H1 (cell line): ENCODE measurements at regions not wholly inside any gene's neighbourhood (a gene's known extent, or its start where the extent isn't known, plus 50 kb on each side); places are given as distances from the start of the nearest gene placed in this dataset.

Source experiments
- CTCF ChIA-PET: fragments of 300-600 bp; sonication (Branson Sonifier 250); formaldehyde crosslinking; loops from one replicate; lab custom pipeline; 2021; ENCODE audit not compliant: partially characterized antibody; lab: Charles Lee
- POLR2A ChIA-PET: fragments of 300-600 bp; sonication (Branson Sonifier 250); formaldehyde crosslinking; loops from one replicate; lab custom pipeline; 2021; ENCODE audit warnings: inconsistent platforms; ENCODE audit not compliant: partially characterized antibody; lab: Charles Lee
- DNase-seq, 2 experiments: peaks; one replicate each; pipeline versions ENCODE4 v3.0.0 to v3.0.0-alpha.2; 2010 to 2022; ENCODE audit warnings: low spot score in 2 of 2, low read depth in 1 of 2, mixed read lengths in 1 of 2
- FAIRE-seq: peaks from 2 replicates; lab custom pipeline; 2011; peaks lifted over from hg19 to GRCh38; lab: Jason Lieb, UNC
- H2AFZ ChIP-seq: 2 replicates; pipeline ENCODE4 v1.8.1; 2012; ENCODE audit warnings: low read length, inconsistent platforms
- H2AK5ac ChIP-seq: 2 replicates; pipeline ENCODE4 v1.6.1; 2013; ENCODE audit warnings: low read depth, low read length
- H2BK120ac ChIP-seq: replicated peaks from 2 replicates; pipeline ENCODE3; 2013; ENCODE audit warnings: low read depth, low read length, inconsistent platforms
- H2BK12ac ChIP-seq: 2 replicates; pipeline ENCODE4 v1.6.1; 2013; ENCODE audit warnings: low read depth, low read length
- H2BK15ac ChIP-seq: 2 replicates; pipeline ENCODE4 v1.6.1; 2013; ENCODE audit warnings: low read length
- H2BK20ac ChIP-seq: 2 replicates; pipeline ENCODE4 v1.6.1; 2013; ENCODE audit warnings: low read length
- H2BK5ac ChIP-seq: 2 replicates; pipeline ENCODE4 v1.6.1; 2013; ENCODE audit warnings: low read depth, low read length
- H3K14ac ChIP-seq: 2 replicates; pipeline ENCODE4 v1.6.1; 2013; ENCODE audit warnings: inconsistent platforms; ENCODE audit not compliant: insufficient read length
- H3K18ac ChIP-seq: 2 replicates; pipeline ENCODE4 v1.6.1; 2013; ENCODE audit warnings: low read length; ENCODE audit errors: extremely low read depth
- H3K23ac ChIP-seq: 2 replicates; pipeline ENCODE4 v1.6.1; 2013; ENCODE audit warnings: inconsistent platforms; ENCODE audit not compliant: insufficient read length
- H3K23me2 ChIP-seq: 2 replicates; pipeline ENCODE4 v1.6.1; 2013; ENCODE audit warnings: low read depth, low read length
- H3K27ac ChIP-seq: 2 replicates; pipeline ENCODE4 v1.6.1; 2011; ENCODE audit warnings: low read depth, low read length, inconsistent platforms
- H3K27me3 ChIP-seq, 4 experiments: replicated peaks in 1 of 4; 1 replicate in 1 of 4; 2 replicates in 3 of 4; pipeline versions ENCODE4 v1.6.1 to v1.8.1; 2011 to 2013; ENCODE audit warnings: low read length in 3 of 4, mild to moderate bottlenecking in 3 of 4, inconsistent platforms in 2 of 4, mixed read lengths in 2 of 4, moderate library complexity in 1 of 4; ENCODE audit not compliant: control insufficient read depth in 3 of 4, insufficient read depth in 3 of 4; ENCODE audit errors: extremely low read depth in 1 of 4
- H3K36me3 ChIP-seq, 4 experiments: 2 replicates each; pipeline versions ENCODE4 v1.6.1 to v1.8.1; 2011 to 2013; ENCODE audit warnings: mild to moderate bottlenecking in 4 of 4, low read length in 3 of 4, moderate library complexity in 2 of 4, control low read depth in 1 of 4, inconsistent platforms in 1 of 4; ENCODE audit not compliant: insufficient read depth in 4 of 4, control insufficient read depth in 2 of 4
- H3K4ac ChIP-seq: replicated peaks from 2 replicates; pipeline ENCODE3; 2013; ENCODE audit warnings: low read length, low read depth, mixed read lengths, inconsistent platforms; ENCODE audit not compliant: insufficient read length
- H3K4me1 ChIP-seq, 4 experiments: replicated peaks in 1 of 4; 1 replicate in 1 of 4; 2 replicates in 3 of 4; pipeline versions ENCODE4 v1.6.1 to v1.8.1; 2011 to 2013; ENCODE audit warnings: low read length in 3 of 4, inconsistent platforms in 2 of 4, mixed read lengths in 1 of 4; ENCODE audit not compliant: insufficient read depth in 4 of 4, control insufficient read depth in 3 of 4
- H3K4me2 ChIP-seq, 2 experiments: 2 replicates each; pipeline versions ENCODE4 v1.6.1 to v1.8.1; 2011 to 2013; ENCODE audit warnings: low read depth in 2 of 2, low read length in 2 of 2, control low read depth in 1 of 2, inconsistent platforms in 1 of 2, mild to moderate bottlenecking in 1 of 2; ENCODE audit not compliant: insufficient read depth in 1 of 2
- H3K4me3 ChIP-seq, 4 experiments: fragments of 200-600, 300-600 bp in 1 of 4; sonication (generic), shearing (Covaris generic), sonication (Bioruptor Twin) in 1 of 4; 2 replicates each; pipeline versions ENCODE4 v1.5.1 to v1.8.1; 2011 to 2016; ENCODE audit warnings: low read length in 4 of 4, low read depth in 3 of 4, control low read depth in 2 of 4, inconsistent platforms in 2 of 4, mild to moderate bottlenecking in 2 of 4, mixed read lengths in 1 of 4, moderate library complexity in 1 of 4; ENCODE audit not compliant: insufficient read depth in 2 of 4; ENCODE audit errors: extremely low read depth in 1 of 4
- H3K56ac ChIP-seq: replicated peaks from 2 replicates; pipeline ENCODE3; 2013; ENCODE audit warnings: low read depth, mild to moderate bottlenecking, mixed read lengths, low read length, inconsistent platforms; ENCODE audit not compliant: insufficient read length
- H3K79me1 ChIP-seq: 2 replicates; pipeline ENCODE4 v1.6.1; 2013; ENCODE audit warnings: low read depth, low read length, control low read depth
- H3K79me2 ChIP-seq, 2 experiments: 2 replicates each; pipeline versions ENCODE4 v1.6.1 to v1.8.1; 2012 to 2013; ENCODE audit warnings: low read length in 2 of 2, mild to moderate bottlenecking in 2 of 2, inconsistent platforms in 1 of 2; ENCODE audit not compliant: insufficient read depth in 2 of 2, control insufficient read depth in 1 of 2
- H3K9ac ChIP-seq, 4 experiments: replicated peaks in 1 of 4; 1 replicate in 1 of 4; 2 replicates in 3 of 4; pipeline versions ENCODE4 v1.6.1 to v1.8.1; 2011 to 2013; ENCODE audit warnings: low read depth in 3 of 4, low read length in 3 of 4, control low read depth in 2 of 4, mild to moderate bottlenecking in 2 of 4, moderate library complexity in 2 of 4, inconsistent platforms in 1 of 4; ENCODE audit errors: extremely low read depth in 1 of 4
- H3K9me3 ChIP-seq, 2 experiments: 2 replicates each; pipeline versions ENCODE4 v1.6.1 to v1.8.1; 2012 to 2013; ENCODE audit warnings: mild to moderate bottlenecking in 2 of 2, moderate library complexity in 2 of 2, control low read depth in 1 of 2, inconsistent platforms in 1 of 2, low read depth in 1 of 2, low read length in 1 of 2, mixed read lengths in 1 of 2; ENCODE audit not compliant: insufficient read depth in 2 of 2
- H4K20me1 ChIP-seq, 2 experiments: replicated peaks in 1 of 2; 2 replicates each; pipeline versions ENCODE3 to v1.8.1; 2011 to 2013; ENCODE audit warnings: inconsistent platforms in 2 of 2, low read length in 2 of 2, mild to moderate bottlenecking in 1 of 2; ENCODE audit not compliant: insufficient read depth in 2 of 2, control insufficient read depth in 1 of 2
- H4K5ac ChIP-seq: 2 replicates; pipeline ENCODE4 v1.6.1; 2013; ENCODE audit warnings: low read length, low read depth, mixed read lengths, inconsistent platforms; ENCODE audit not compliant: insufficient read length
- H4K8ac ChIP-seq: 2 replicates; pipeline ENCODE4 v1.8.0; 2013; ENCODE audit warnings: mild to moderate bottlenecking, moderate library complexity, low read length, inconsistent platforms; ENCODE audit not compliant: insufficient read depth; ENCODE audit errors: extremely low read depth
- H4K91ac ChIP-seq: replicated peaks from 2 replicates; pipeline ENCODE3; 2013; ENCODE audit warnings: low read length, mixed read lengths, inconsistent platforms; ENCODE audit not compliant: insufficient read length
- ATF3 ChIP-seq: IDR thresholded peaks from 2 replicates; pipeline ENCODE4 v1.6.1; 2011; ENCODE audit warnings: low read depth, mild to moderate bottlenecking, low read length; ENCODE audit not compliant: insufficient read depth
- BCL11A ChIP-seq, 2 experiments: IDR thresholded peaks; one replicate each; pipeline ENCODE4 v1.6.1; 2011; ENCODE audit warnings: low read depth in 2 of 2, low read length in 2 of 2, mild to moderate bottlenecking in 2 of 2
- GTF2F1 ChIP-seq: IDR thresholded peaks from 2 replicates; pipeline ENCODE4 v1.6.1; 2012; ENCODE audit warnings: low read depth, low read length, improper control_type of control experiment, borderline replicate concordance
- HDAC6 ChIP-seq: IDR thresholded peaks from one replicate; pipeline ENCODE4 v1.7.1; 2012; ENCODE audit warnings: low read depth, mild to moderate bottlenecking, inconsistent platforms, low read length, moderate library complexity
- POLR2A ChIP-seq, 2 experiments: IDR thresholded peaks; 1 replicate in 1 of 2; 2 replicates in 1 of 2; pipeline ENCODE4 v1.6.1; 2011; ENCODE audit warnings: low read depth in 2 of 2, low read length in 2 of 2, mild to moderate bottlenecking in 2 of 2; ENCODE audit errors: control extremely low read depth in 1 of 2
- POLR2AphosphoS5 ChIP-seq: IDR thresholded peaks from 2 replicates; pipeline ENCODE4 v1.6.1; 2011; ENCODE audit warnings: low read depth, low read length
- RNF2 ChIP-seq: fragments of 200-900, 300-1000 bp; sonication (generic); IDR thresholded peaks from 2 replicates; pipeline ENCODE4 v1.7.1; 2016; ENCODE audit warnings: borderline replicate concordance, low read depth, mild to moderate bottlenecking, antibody characterized with exemption, low read length; ENCODE audit not compliant: poor library complexity, severe bottlenecking; ENCODE audit errors: missing control alignments
- SIN3A ChIP-seq, 2 experiments: IDR thresholded peaks in 1 of 2; conservative IDR thresholded peaks in 1 of 2; 2 replicates each; pipeline ENCODE4 v1.6.1; 2011 to 2012; ENCODE audit warnings: low read length in 2 of 2, improper control_type of control experiment in 1 of 2, low read depth in 1 of 2, mild to moderate bottlenecking in 1 of 2
- SIRT6 ChIP-seq: IDR thresholded peaks from one replicate; pipeline ENCODE4 v1.7.1; 2012; ENCODE audit warnings: low read length, inconsistent platforms
- SP1 ChIP-seq: IDR thresholded peaks from 2 replicates; pipeline ENCODE4 v1.6.1; 2011; ENCODE audit warnings: low read depth, low read length
- TEAD4 ChIP-seq: IDR thresholded peaks from 2 replicates; pipeline ENCODE4 v1.6.1; 2012; ENCODE audit warnings: low read depth, low read length, inconsistent platforms, mixed read lengths
- ZNF274 ChIP-seq: IDR thresholded peaks from 2 replicates; pipeline ENCODE4 v1.7.0; 2012; ENCODE audit warnings: low read length, borderline replicate concordance; ENCODE audit errors: extremely low read depth
- WGBS, 2 experiments: shearing (Covaris generic) in 1 of 2; methylation state at CpG; one replicate each; pipeline versions ENCODE4 v1.1.6 to v1.1.7; 2013 to 2015; ENCODE audit warnings: low lambda C conversion rate in 2 of 2, mixed read lengths in 2 of 2, inconsistent platforms in 1 of 2, low coverage in 1 of 2, missing lambda C conversion rate in 1 of 2; ENCODE audit not compliant: insufficient replicate concordance in 2 of 2, insufficient coverage in 1 of 2, insufficient read length in 1 of 2; ENCODE audit errors: extremely low coverage in 1 of 2, missing lambda C conversion rate in 1 of 2; 5-methylcytosine and 5-hydroxymethylcytosine counted together

GRCh38 chr12:34373926-34374325 lies 351.6 kb downstream of the ALG10 start:
- no peak overlapping the region for H3K27ac ChIP-seq
- H2BK20ac ChIP-seq, result no peak overlapping the region
- no peak overlapping the region for H3K4me3 ChIP-seq
- no peak overlapping the region for H4K8ac ChIP-seq
- no peak overlapping the region for H2AFZ ChIP-seq
- H3K4me2 ChIP-seq, result no peak overlapping the region
- no peak overlapping the region for H2AK5ac ChIP-seq
- H2BK120ac ChIP-seq, result no peak overlapping the region
- H2BK12ac ChIP-seq, result no peak overlapping the region
- H3K4me1 ChIP-seq, result no peaks in the 10 kb centered on the region
- no peaks in the 10 kb centered on the region for H3K79me2 ChIP-seq
- H3K14ac ChIP-seq, result no peak overlapping the region
- FAIRE-seq, result no peak
- no peaks in the 10 kb centered on the region for H3K36me3 ChIP-seq
- no peak overlapping the region for H2BK15ac ChIP-seq
- POLR2A ChIA-PET, result no interaction called here
- no peak overlapping the region for H3K23ac ChIP-seq
- CTCF ChIA-PET, result no interaction called here
- H3K27me3 ChIP-seq, result no peaks in the 10 kb centered on the region
- H4K5ac ChIP-seq, result no peak overlapping the region
- H3K56ac ChIP-seq, result no peak overlapping the region
- H3K9me3 ChIP-seq, result peaks cover 77 to 100% of the 10 kb centered on the region in 2 experiments
- H3K79me1 ChIP-seq, result no peaks in the 10 kb centered on the region
- no peak overlapping the region for H3K4ac ChIP-seq
- H4K20me1 ChIP-seq, result no peaks in the 10 kb centered on the region
- no peaks in the 10 kb centered on the region for H3K23me2 ChIP-seq
- 91% methylated on average over 20 of the region's 25 CpGs; no CpG with 5 or more reads in 1 of the 2 experiments for WGBS, 2 experiments
- DNase-seq, result no peak
- no peak overlapping the region for H3K18ac ChIP-seq
- no peak overlapping the region for H3K9ac ChIP-seq
- H4K91ac ChIP-seq, result no peak overlapping the region
- H2BK5ac ChIP-seq, result no peak overlapping the region
- TF ChIP-seq TEAD4 (no peak), ZNF274 (no peak), SP1 (no peak), SIN3A (conservative IDR thresholded peaks at IDR 0.05 in 1 of 2, IDR thresholded peaks at IDR 0.05 in 1 of 2; ENCODE audit: low read depth in 1 of 2, low read length in 2 of 2) (no peak), RNF2 (no peak), HDAC6 (no peak), POLR2A (IDR thresholded peaks at IDR 0.05; ENCODE audit: control extremely low read depth in 1 of 2, low read depth in 2 of 2, low read length in 2 of 2) (no peak), POLR2AphosphoS5 (no peak), SIRT6 (no peak), ATF3 (no peak), BCL11A (IDR thresholded peaks at IDR 0.05; ENCODE audit: low read depth in 2 of 2, low read length in 2 of 2) (no peak), GTF2F1 (no peak)
